Ovary (tissue), 3 donors: ENCODE measurements at regions not wholly inside any gene's neighbourhood (a gene's known extent, or its start where the extent isn't known, plus 50 kb on each side); places are given as distances from the start of the nearest gene placed in this dataset.

Experiments
- CTCF ChIP-seq, 3 donors: fragments of 450-650 bp in 2 of 3; fragments of 200-600 bp in 1 of 3; IDR thresholded peaks; one replicate each; pipeline versions ENCODE4 v1.5.1 to v1.8.0; 2016 to 2022; ENCODE audit warnings: antibody characterized with exemption in 3 of 3, mild to moderate bottlenecking in 1 of 3
- POLR2A ChIP-seq: fragments of 450-650 bp; IDR thresholded peaks from one replicate; pipeline ENCODE4 v1.6.1; 2017; ENCODE audit warnings: antibody characterized with exemption, mild to moderate bottlenecking, moderate library complexity
- donor health status: DM: no; HTN: no; CAD: no.

GRCh38 chr18:67199993-67200617 lies 316.4 kb downstream of the DSEL start:
- TF ChIP-seq CTCF (IDR thresholded peaks at IDR 0.05) (no peak), POLR2A (no peak)
